ENCODE measurements at regions not wholly inside any gene's neighbourhood (a gene's known extent, or its start where the extent isn't known, plus 50 kb on each side); places are given as distances from the start of the nearest gene placed in this dataset.
"Not testable (repeated sequence)": the region's sequence is repeated elsewhere in the genome, so short reads cannot be mapped to it uniquely, and the experiment has no call there.

DNA sequence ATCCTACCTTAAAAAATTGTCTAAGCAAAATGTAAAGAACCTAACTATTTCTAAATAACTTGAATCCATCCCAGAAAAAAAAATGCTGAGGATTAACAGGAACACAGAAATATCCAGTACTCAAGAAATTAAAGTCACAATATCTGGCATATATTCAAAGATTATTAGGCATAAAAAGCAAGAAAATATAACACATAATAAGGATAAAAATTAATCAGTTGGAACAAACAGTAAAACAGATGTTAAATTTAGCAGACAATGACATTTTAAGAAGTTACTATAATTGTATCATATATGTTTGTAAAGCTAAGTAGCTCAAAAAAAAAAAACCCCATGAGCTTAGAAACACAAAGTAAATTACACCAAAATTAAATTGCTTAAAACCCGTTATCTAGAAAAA, 427.4 kb upstream of the GYPC start:
- no peak for DNase-seq (ENCODE audit: low spot score)

DNA sequence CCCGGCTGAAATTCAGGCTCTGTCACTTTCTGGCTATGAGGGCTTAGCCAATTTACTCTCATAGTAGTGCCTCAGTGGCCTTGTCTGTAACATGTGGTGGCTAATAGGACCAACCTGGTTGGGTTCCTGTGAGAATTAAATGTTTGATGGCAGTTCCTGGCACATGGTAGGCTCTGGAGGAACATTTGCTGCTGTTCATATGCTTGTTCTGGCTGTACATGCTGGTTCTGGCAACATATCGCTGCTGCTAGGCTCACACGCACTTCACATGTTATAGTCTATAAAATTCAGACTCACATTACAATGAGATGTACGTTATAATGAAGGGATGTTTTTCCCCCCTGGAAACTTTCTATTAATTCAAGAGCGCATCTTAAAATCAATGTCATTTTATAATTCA, 417.7 kb upstream of the GYPC start:
- DNase-seq (ENCODE audit: low spot score) = no peak

DNA sequence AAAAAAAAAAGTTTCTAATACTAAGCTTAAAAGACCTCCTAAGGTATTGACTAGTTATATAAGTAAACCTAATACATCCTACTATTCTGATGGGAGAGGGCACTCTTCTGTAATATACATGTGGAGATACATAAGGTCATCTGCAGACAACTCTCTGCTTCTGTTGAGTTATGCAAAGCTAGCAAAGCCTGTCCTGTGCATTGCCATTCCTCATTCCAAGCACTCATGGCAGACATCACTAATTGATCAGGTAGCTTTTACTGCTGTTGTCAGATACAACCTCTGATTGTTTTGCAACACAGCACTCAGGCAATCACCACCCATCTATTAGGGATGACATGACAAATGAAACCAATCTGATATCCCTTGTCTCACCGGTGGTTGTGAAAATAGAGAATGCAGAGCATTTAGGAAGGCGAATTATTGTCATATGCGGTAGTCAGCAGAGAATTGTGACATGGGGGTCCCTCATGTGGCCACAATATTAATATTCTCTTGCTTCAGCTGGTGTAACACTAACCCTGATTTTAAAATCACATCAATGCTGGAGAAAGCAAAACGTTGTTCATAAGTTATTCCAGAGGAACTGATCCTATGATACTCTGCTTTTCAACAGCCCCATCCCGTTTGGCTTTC, 416.5 kb upstream of the GYPC start:
- no peak for DNase-seq (ENCODE audit: low spot score)

DNA sequence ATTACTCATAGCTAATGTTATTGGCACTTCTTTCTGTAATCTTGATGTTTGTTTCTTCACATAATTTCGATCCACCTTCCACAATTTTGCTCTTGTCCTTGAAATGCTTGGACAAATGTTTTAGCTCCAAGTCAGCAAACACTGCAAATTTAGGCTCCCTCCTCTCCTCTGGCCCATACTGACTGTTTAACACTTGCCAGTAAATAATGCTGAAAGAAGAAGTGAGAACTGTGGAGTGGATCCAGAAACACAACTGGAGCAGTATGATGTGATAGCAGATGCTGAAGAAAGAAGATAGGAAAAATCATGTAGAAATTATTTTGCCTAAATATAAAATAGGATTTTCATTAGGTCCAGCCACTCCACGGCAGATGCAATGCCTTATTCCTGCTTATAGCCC, 415.0 kb upstream of the GYPC start:
- DNase-seq (ENCODE audit: low spot score) = no peak

DNA sequence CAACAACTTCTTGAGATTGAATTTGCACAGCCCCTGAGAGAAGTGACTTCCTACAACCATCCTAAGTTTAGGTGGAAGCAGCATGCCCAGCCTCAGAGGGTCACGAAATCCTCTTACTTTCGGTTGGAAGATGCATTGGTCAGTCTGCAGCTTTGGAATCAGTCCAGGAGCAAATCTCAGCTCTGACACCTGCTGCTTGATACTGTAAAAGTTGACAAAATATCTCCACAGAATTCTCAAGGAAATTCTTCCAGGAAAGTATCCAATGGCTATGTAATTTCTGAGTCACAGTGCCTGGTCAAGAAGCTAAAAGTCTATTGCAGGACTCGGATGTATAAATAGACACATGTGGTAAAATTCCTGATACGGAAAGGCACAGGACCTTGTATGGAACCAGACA, 414.5 kb upstream of the GYPC start:
- DNase-seq (ENCODE audit: low spot score) = no peak

DNA sequence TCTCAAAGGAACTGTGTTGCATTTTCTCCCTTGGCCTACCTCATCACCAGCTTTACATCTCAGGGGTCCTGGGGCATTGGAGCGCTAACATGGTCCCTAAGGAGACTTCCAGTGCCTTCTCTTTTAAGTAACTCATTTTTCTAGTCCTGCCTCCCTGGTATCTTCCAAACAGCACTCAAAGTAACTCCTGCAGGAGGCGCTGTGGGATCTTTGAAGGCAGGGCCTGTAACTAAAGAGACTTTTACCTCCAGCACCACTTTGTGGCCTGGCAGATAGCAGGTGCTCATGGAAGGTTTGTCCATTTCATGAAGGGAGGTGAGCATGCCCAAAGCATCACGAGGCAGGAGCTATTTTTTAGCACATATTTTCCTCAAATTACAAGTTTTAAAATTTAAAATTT, 411.0 kb upstream of the GYPC start:
- no peak for DNase-seq (ENCODE audit: low spot score)

DNA sequence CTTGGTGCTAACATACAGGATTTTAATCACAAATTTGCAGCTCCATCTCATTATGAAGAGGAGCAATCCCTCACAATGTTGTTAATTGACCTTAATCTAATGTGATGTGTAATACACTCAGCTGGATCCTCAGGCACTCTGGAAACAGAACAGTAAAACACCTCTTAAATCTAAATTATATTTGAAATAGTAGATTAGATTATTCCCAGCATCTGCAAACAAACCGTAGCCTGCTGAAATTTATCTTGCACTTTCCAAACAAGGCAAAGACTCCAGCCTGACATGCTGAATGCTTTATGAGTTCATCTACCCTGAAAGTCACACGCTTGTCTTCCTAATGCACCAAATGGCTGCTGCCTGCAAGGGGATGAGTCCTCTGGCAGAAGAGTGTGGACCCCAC, 402.3 kb upstream of the GYPC start:
- no peak for DNase-seq (ENCODE audit: low spot score)

DNA sequence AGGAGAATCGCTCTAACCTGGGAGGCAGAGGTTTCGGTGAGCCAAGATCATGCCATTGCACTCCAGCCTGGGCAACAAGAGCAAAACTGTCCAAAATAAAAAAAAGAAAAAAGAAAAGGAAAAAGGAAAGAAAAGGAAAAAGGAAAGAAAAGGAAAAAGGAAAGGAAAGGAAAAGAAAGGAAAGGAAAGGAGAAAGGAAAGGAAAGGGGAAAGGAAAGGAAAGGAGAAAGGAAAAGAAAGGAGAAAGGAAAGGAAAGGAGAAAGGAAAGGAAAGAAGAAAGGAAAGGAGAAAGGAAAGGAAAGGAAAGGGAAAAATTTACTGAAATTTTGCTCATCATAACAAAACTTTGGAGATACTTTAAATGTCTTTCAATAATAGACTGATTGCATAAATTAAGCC, 391.3 kb upstream of the GYPC start:
- no peak for DNase-seq (ENCODE audit: low spot score)

DNA sequence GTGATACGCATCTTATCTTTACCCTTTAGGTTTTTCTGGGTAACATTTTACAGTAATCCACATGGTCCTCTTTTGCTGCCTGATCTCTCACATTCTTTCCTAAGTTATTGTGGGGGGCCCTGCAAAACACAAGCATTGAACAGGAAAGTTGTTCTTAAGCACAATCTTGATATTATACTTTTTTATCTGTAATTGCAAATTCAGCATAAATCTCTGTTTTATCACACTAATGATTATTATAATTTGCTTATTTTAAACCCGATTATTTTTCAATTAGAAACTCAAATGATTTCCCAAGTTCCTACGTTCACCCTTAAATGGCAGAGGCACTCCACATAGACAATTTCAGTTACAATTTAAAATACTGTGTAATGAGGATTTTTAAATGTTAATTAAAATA, 386.0 kb upstream of the GYPC start:
- DNase-seq (ENCODE audit: low spot score) = no peak

DNA sequence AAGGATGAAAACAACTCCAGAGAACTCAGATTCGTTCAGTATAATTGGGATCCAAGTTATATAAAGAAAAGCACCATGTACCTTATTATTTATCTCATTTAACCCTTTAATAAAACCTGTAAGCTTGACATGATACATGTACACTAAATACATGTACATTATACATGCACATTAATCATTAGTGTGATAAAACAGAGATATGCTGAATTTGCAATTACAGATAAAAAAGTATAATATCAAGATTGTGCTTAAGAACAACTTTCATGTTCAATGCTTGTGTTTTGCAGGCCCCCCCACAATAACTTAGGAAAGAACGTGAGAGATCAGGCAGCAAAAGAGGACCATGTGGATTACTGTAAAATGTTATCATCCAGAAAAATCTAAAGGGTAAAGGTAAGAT, 385.4 kb upstream of the GYPC start:
- no peak for DNase-seq (ENCODE audit: low spot score)

DNA sequence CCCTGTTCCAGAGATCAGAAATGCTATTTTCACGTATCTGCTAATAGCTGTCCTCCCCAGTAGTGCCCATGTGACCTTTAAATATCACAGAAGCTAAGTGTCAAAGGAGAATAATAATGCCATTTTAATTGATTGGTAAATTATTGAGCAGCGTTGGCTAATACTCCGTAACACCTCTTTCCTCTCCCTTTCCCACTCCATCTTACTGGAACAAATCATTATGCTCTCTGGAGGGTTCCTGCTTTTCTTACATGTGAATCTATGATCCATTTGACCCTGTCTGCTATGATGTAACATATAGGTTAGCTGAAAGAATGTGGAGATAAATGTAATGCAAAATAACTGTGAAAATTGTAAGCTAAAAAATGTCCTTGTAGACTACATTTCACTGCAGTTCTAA, 383.6 kb upstream of the GYPC start:
- DNase-seq (ENCODE audit: low spot score) = no peak

DNA sequence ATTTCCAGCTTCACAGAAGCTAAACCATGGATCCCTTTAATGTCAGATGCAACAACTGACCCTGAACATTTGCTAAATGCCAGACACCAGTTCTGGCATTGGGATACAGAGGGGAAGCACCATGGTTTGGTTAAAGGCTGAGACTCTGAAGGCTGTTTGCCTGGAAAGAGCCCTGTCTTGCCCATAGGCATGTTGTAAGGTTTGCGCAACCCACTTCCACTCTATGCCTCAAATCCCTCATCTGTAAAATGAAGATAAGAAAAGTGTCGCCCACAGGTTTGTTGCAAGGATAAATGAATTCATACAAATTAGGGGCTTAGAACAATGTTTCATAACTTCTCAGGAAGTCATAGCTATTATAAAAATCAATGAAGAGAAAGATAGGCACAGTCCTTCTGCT, 380.9 kb upstream of the GYPC start:
- DNase-seq (ENCODE audit: low spot score) = no peak

DNA sequence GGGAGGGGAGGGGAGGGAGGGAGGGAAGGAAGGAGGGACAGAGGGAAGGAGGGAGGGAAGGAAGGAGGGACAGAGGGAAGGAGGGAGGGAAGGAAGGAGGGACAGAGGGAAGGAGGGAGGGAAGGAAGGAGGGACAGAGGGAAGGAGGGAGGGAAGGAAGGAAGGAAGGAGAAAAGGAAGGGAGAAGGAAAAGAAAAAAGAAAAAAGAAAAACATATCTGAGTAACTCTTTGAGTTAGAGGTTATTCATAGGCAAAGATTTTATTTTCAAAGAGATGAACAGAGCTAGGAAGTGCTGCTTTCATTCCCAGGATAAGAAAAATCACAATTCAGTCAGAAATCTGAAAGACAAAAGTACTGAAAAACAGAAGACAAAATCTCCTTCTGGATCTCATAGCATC, 379.7 kb upstream of the GYPC start:
- not testable (repeated sequence) for DNase-seq (ENCODE audit: low spot score)

DNA sequence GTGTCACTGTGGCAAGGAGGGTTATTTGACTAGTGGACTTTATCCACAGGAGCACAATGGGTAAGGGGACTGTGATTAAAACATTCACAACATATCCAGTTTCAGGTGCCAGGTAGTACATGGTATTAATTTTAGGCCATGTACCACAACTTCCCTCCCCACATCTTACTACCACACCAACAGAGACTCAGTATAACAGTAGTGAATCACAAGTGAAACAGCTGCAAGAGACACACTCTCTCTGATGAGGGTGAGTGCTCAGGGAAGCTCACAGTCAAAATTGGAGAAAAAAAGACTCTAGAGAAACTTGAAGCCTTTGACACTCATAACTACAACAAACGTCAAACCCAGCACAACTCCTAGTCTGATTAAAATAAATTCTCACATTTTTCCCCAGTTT, 367.6 kb upstream of the GYPC start:
- no peak for DNase-seq (ENCODE audit: low spot score)

DNA sequence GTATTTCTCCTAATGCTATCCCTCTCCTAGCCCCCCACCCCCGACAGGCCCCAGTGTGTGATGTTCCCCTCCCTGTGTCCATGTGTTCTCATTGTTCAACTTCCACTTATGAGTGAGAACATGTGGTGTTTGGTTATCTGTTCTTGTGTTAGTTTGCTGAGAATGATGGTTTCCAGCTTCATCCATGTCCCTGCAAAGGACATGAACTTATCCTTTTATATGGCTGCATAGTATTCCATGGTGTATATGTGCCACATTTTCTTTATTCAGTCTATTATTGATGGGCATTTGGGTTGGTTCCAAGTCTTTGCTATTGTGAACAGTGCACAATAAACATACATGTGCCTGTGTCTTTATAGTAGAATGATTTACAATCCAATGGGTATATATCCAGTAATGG, 362.0 kb upstream of the GYPC start:
- DNase-seq (ENCODE audit: low spot score) = not testable (repeated sequence)

DNA sequence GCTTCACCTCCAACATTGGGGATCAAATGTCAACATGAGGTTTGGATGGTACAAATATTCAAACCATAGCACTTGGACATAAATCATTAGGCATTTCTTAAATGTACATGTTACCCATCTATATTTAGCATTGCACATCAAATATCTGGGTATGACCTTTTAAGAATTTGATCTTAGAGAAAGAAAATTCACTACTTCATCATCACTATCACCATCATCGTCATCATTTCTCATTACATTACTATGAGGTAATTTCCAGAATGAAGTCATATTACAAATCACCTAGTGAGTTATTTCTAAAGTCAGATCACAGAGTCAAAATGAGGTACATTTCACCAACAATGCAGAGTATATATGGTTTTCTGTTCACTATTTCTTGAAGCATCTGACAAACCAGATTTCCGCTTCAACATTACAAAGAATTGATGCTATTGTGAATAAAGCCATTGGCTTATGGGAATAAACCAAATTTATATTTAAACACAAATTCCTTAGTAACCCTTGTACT, 356.4 kb upstream of the GYPC start:
- DNase-seq (ENCODE audit: low spot score) = no peak

DNA sequence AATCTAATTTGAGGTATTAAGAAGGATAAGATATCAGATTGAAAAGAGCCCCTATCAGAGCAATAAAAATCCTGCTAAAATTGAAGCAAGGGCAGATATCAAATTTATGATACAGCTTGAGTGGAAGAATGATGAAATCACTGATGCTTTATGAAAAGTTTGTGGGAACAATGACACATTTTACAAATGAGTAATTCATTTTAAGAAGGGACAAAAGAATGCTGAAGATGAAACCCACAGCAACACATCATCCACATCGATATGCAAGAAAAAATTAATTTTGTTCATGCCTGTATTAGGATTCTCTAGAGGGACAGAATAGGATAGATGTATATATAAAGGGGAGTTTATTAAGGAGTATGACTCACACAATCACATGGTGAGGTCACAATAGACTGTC, 355.6 kb upstream of the GYPC start:
- DNase-seq (ENCODE audit: low spot score) = no peak

DNA sequence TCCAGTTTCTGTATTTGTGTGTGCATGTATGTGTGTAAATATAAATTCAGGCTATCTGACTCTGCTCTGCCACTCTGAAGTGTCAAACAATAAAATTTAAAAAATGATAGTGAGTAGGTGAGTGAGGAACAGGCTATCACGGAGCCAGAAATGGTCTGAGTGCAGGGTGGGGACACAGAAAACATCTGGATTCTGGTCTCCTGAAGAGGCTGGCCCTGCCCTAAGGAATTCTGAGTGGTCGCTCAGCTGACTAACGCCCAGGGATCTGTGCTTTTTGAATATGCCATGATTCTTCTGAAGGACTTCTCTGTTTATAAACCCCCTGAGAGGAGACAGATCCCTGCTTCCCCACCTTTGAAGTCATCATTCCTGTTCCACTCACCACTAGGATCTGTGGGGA, 353.9 kb upstream of the GYPC start:
- no peak for DNase-seq (ENCODE audit: low spot score)

DNA sequence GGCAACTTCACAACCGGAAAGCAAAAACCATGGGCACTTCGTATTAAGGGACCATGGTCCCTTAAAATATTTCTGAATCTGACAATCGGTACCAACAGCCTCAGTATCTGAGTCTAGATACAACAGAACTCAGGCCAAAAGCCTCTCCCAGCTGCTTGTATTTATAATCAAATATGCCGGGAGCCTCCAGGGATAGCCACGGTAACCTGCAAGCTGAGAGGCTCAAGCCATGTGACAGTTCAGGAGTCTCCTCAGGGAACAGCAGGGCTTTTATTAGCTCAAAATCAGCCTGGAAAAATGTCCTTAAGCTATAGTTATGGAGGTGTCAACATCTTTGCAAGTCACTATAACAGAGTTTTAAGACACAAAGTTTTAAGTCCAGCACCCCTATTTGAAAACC, 352.8 kb upstream of the GYPC start:
- no peak for DNase-seq (ENCODE audit: low spot score)

DNA sequence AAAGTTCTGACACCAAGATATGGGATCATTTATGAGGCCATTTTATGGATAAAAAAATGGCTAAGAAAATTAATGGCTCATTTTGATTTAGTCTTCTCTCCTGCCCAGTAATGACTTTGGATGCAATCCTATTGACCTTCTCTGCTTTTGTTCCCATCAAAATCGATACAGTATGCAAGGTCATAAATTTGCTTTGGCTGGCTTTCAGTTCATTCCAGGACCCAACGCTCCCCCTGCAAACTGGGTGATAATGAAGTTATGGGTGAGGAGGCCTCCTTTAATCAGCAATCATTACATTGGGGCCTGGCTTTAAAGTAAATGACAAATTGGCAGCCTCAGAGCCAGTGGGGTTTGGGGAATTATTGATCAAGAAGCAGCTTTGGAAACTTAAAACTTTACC, 351.8 kb upstream of the GYPC start:
- DNase-seq (ENCODE audit: low spot score) = no peak

DNA sequence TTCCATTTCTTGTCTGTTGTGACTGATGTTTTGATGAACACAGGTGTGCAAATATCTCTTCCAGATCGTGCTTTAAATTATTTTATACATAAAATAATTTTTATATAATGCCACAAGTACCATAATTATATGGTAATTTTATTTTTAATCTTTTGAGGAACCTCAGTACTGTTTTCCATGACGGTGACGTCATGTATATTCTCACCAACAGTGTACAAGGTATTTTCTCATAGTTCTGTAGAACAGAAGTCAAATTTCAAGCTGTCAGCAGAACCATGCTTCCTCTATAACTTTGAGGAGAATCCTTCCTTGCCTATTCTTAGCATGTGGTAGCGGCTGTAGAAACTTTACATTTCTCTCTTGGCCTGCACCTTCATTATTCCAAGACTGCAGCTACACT, 349.4 kb upstream of the GYPC start:
- no peak for DNase-seq (ENCODE audit: low spot score)

DNA sequence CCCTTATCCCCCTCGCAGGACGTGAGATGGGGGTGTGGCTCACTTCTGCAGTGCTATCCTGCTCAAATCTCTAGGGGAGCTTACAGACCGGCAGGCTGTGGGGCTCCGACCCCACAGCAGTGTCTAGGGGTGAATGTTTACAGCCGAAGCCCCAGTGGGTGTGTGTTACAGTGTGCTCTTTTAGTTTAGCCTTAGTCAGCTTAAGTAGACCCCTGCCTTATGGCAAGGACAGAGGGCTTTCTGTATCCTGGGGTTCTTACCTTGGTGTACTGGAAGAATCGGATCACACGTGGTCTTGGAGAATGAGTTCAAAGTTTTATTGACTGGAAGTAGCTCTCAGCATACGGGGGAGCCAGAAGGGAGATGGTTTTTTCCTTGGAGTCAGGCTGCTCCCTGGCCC, 348.2 kb upstream of the GYPC start:
- DNase-seq (ENCODE audit: low spot score) = no peak

DNA sequence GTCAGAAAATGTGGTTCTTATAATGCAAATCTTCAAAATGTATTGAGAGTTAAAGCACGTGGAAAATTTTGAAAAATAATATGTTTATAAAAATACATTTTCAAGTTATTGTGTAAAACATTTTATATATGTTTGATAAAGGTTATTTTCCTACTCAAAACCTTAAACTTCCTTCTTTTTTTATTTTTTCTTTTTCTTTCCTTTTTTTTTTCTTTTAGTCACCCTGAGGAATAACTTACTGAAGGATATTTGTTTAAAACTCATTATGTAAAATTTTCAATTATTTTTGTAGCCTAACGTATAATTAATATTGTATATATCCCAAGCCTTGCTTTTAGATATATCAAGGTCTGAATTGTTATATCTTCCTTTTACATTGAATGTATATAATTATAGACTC, 346.8 kb upstream of the GYPC start:
- no peak for DNase-seq (ENCODE audit: low spot score)

DNA sequence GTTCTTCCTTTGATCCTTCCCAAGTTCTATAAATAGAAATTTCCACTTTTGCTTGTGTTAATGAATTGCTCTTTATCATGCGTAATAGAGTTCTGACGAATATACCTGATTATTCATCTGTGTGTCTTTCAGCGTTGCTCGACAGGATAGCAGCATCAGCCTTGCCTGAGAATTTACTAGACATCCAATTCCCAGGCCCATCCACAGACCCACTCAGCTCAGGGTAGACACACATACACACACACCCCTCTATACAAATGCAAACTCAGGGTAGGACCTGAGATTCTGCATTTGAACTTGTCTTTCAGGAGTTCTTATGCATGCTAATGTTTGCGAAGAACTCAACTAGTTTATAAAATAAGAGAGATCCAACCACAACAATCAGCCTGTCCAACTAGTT, 343.4 kb upstream of the GYPC start:
- no peak for DNase-seq (ENCODE audit: low spot score)

DNA sequence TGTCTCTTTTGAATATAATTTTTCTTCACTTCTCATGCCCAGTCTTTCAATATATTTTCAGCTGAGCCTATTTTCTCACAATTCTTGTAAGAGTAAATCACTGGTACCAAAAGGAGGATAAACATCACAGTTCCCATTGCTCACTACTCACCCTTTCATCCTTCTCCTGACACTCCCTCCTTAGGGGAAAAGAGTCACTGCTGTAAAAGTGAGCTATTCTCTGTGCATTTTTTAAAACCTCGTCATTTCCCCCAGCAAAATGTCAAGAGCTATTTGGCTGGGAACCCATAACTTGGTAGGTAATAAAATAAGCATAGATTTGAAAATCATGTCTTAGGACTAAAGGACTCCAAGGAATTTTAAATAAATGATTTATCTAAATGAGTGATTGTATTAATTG, 340.1 kb upstream of the GYPC start:
- DNase-seq (ENCODE audit: low spot score) = no peak

All from putamen (tissue), 1 donor.